Mucosa of rectum (tissue), 2 donors: ENCODE measurements at regions not wholly inside any gene's neighbourhood (a gene's known extent, or its start where the extent isn't known, plus 50 kb on each side); places are given as distances from the start of the nearest gene placed in this dataset.

ENCODE experiments used
- H3K27ac ChIP-seq, 2 donors: one replicate each; pipeline ENCODE4 v1.7.0; 2013; ENCODE audit warnings: inconsistent platforms in 2 of 2, low read depth in 2 of 2, low read length in 2 of 2
- H3K27me3 ChIP-seq, 2 donors: one replicate each; pipeline ENCODE4 v1.7.0; 2013; ENCODE audit warnings: low read length in 2 of 2; ENCODE audit not compliant: control insufficient read depth in 2 of 2, insufficient read depth in 2 of 2
- H3K36me3 ChIP-seq, 2 donors: one replicate each; pipeline ENCODE4 v1.7.0; 2013; ENCODE audit warnings: low read length in 2 of 2; ENCODE audit not compliant: control insufficient read depth in 2 of 2, insufficient read depth in 2 of 2
- H3K4me1 ChIP-seq, 2 donors: one replicate each; pipeline ENCODE4 v1.7.0; 2013; ENCODE audit warnings: low read length in 2 of 2, mild to moderate bottlenecking in 1 of 2; ENCODE audit not compliant: control insufficient read depth in 2 of 2, insufficient read depth in 2 of 2
- H3K4me3 ChIP-seq, 2 donors: one replicate each; pipeline ENCODE4 v1.7.0; 2013; ENCODE audit warnings: low read length in 2 of 2
- H3K9ac ChIP-seq, 2 donors: one replicate each; pipeline ENCODE4 v1.7.0; 2013; ENCODE audit warnings: low read length in 2 of 2, low read depth in 1 of 2, mild to moderate bottlenecking in 1 of 2
- H3K9me3 ChIP-seq, 2 donors: one replicate each; pipeline ENCODE4 v1.7.0; 2013; ENCODE audit warnings: low read length in 2 of 2; ENCODE audit not compliant: control insufficient read depth in 2 of 2
- donor health status: healthy.
- donor health status: Normal muscosa, but diverticular disease.

- Histone ChIP-seq H3K9ac (peak overlapping the region; percentile 43 to 60), H3K27me3 (peaks cover 13 to 23% of the 10 kb centered on the region in 2 donors), H3K4me3 (peak overlapping the region; percentile 6 to 56)
These were observed 299.5 kb downstream of the IRF8 start for GRCh38 chr16:86198206-86199118.

DNA sequence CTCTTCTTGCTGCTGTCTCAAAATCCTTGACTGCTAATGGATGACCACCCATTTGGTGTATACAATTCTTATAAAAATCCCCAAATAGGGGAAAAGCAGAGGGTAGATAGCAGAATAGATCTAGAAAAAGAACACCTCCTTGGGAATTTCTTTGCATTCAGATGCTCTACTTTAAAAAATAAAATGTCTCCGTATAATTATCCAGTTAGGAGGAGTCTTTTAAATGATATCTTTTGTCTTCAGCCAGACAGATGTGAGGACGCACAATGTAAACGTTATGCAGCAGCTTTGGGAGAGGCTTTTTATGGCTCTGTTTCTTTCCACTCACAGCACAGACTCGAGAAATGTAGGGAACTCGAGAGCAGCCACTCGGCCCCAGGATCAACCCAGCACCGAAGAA is 300.2 kb downstream of the IRF8 start:
- Histone ChIP-seq H3K4me1 (peaks cover 0 to 3% of the 10 kb centered on the region in 2 donors), H3K27me3 (peaks cover 13 to 23% of the 10 kb centered on the region in 2 donors), H3K27ac (peak overlapping the region; percentile 76 to 79), H3K4me3 (peak overlapping the region; percentile 15 to 43), H3K9me3 (no peaks in the 10 kb centered on the region), H3K9ac (peak overlapping the region in 1 of 2 donors; percentile 60), H3K36me3 (no peaks in the 10 kb centered on the region)

More at GRCh38 chr16:86198206-86199118, 299.5 kb downstream of the IRF8 start:
- Histone ChIP-seq H3K4me1 (peaks cover 0 to 3% of the 10 kb centered on the region in 2 donors), H3K27ac (peak overlapping the region; percentile 76 to 79), H3K36me3 (no peaks in the 10 kb centered on the region), H3K9me3 (no peaks in the 10 kb centered on the region)

DNA sequence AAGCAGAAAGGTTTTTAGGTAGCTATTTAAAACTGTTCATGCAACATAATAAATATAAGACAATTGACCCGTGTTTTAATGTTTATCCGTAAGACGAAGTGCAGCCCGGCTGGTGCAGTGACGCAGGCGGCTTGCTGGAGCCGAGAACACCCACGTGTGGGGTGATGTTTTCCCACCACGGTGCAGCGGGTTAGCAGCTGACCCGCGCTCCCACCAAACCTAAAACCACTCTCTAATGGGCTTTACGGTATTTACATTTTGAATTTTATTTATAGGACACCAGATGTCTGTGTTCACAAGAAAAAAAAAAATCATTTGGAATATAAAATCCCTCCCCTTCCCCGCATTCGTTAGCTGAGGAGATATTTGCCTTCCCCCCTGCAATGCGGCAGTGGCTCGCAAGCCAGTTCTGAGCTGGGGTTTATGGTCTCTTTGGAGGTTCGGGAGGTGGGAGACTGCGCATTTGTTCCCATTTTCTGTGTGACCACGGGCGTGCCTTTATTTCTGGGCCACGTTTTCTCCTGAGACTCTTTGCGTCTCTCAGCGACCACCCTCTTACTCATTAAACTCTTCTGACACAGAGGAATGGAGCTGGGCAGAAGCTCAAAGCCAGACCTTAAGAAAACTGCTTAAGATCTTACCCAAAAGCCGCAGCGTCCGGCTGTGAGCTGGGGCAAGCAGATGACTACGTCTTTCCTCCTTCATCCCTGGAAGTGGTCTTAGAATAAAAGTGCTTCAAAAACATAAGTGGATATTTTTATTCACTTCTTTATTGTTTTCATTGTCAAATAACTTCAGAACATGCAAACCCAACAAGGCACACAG is 301.1 kb downstream of the IRF8 start:
- Histone ChIP-seq H3K27me3 (peaks cover 13 to 19% of the 10 kb centered on the region in 2 donors), H3K4me1 (no peaks in the 10 kb centered on the region), H3K4me3 (no peak overlapping the region), H3K9me3 (no peaks in the 10 kb centered on the region), H3K9ac (peak overlapping the region; percentile 2 to 23), H3K27ac (peak overlapping the region; percentile 76 to 79), H3K36me3 (no peaks in the 10 kb centered on the region)

- Histone ChIP-seq H3K4me3 (no peak overlapping the region), H3K9ac (peak overlapping the region in 1 of 2 donors; percentile 13), H3K27ac (peak overlapping the region; percentile 76 to 79), H3K4me1 (no peaks in the 10 kb centered on the region), H3K27me3 (peaks cover 13 to 17% of the 10 kb centered on the region in 2 donors), H3K9me3 (no peaks in the 10 kb centered on the region), H3K36me3 (no peaks in the 10 kb centered on the region)
These were observed 301.8 kb downstream of the IRF8 start for GRCh38 chr16:86200722-86201121.

DNA sequence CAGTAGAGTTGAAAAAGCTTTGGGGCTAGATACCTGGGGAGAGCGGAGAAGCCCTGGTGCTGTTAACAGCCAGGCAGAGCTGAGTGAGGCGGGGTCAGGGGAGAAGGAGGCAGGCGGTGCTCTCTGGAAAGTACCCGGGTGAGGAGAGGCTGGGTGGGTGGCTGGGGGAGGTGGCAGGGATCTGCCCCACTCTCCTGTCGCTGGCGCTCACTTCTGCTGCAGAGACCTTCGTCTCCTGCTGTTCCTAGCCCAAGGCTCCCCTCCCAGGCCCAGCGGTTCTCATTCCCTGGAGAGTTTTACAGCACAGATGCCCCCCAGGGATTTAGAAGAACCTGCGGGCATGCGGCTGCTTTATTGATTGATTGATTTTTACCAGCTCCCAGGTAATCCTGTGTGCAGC is 302.8 kb downstream of the IRF8 start:
- H3K9me3 ChIP-seq = no peaks in the 10 kb centered on the region
- peak overlapping the region; percentile 76 to 79 for H3K27ac ChIP-seq
- H3K9ac ChIP-seq = no peak overlapping the region
- no peaks in the 10 kb centered on the region for H3K4me1 ChIP-seq
- peaks cover 10 to 14% of the 10 kb centered on the region in 2 donors for H3K27me3 ChIP-seq
- H3K4me3 ChIP-seq = no peak overlapping the region
- no peaks in the 10 kb centered on the region for H3K36me3 ChIP-seq

GRCh38 chr16:86202267-86202666 is 303.3 kb downstream of the IRF8 start:
- H3K9ac ChIP-seq = no peak overlapping the region
- no peaks in the 10 kb centered on the region for H3K36me3 ChIP-seq
- peak overlapping the region; percentile 56 to 79 for H3K27ac ChIP-seq
- H3K27me3 ChIP-seq = peaks cover 10 to 13% of the 10 kb centered on the region in 2 donors
- no peak overlapping the region for H3K4me3 ChIP-seq
- no peaks in the 10 kb centered on the region for H3K4me1 ChIP-seq
- no peaks in the 10 kb centered on the region for H3K9me3 ChIP-seq

DNA sequence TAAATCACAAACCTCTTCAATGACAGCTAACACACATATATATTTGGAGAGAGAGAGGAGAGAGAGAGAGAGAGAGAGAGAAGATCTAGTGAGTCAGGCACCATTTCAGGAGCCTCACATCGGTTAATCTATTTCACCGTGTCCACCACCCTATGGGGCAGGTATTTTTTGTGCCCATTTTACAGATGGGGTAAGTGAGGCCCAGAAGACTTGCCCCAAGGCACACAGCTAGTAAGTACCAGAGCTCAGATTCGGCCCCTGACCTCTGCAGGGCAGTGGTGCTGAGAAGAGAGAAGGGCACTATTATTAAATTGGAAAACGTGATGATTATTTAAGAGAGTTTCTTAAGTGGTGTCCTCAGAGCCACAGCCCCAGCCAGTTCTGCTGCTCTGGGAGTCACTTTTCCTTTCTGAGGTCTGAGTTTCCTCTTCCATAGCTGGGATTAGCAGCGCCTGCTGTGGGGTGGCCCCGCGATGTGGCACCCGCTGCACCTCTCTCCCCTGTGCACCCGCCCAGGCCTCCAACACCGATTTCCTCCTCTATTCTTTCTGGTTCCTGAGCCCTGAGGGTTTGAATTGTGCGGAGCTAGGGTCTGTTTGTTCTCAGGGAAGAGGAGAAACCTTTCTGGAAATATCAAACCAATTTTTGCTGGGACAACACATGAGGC is 303.9 kb downstream of the IRF8 start:
- Histone ChIP-seq H3K27me3 (peaks cover 10% of the 10 kb centered on the region in 2 donors), H3K9me3 (no peaks in the 10 kb centered on the region), H3K4me1 (no peaks in the 10 kb centered on the region), H3K36me3 (no peaks in the 10 kb centered on the region), H3K4me3 (no peak overlapping the region), H3K27ac (peak overlapping the region in 1 of 2 donors; percentile 79), H3K9ac (no peak overlapping the region)

GRCh38 chr16:86203557-86204275 is 304.8 kb downstream of the IRF8 start:
- H3K4me1 ChIP-seq = no peaks in the 10 kb centered on the region
- no peak overlapping the region for H3K27ac ChIP-seq
- peaks cover 2 to 4% of the 10 kb centered on the region in 2 donors for H3K27me3 ChIP-seq
- no peak overlapping the region for H3K9ac ChIP-seq
- H3K36me3 ChIP-seq = no peaks in the 10 kb centered on the region
- no peaks in the 10 kb centered on the region for H3K9me3 ChIP-seq
- no peak overlapping the region for H3K4me3 ChIP-seq

DNA sequence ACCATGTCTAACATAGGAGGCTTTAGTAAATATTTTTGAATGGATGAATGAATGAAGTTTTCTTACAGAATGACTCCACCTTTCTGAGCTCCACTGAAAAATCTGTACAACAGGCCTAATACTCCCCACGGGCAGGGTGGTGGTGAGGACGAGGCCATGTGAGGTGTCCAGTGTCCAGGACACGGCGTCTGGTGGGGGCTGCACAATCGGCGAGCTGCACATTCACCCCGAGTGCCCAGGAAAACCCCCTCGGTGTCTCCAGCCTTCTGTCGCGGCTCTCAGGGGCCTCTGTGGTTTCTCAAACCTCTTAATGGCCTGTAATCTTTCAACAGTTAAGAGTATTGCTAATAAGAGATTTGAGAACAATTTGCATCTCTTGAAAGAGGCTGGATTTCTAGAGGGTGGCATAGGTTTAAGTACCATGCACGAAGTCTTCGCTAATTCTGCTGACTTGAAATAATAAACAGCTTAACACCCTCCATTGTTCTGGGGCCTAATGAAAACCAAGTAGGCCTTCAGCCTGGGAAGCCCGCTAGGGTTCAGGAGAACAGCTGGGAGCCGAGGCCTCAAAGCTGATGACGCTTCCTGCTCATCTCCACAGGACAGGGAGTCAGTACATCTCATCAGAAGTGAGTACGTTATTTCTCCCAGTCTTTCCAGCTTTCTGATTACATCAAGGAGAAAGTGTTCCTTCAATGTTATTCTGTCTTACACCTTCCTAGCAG is 304.6 kb upstream of the FOXF1 start:
- Histone ChIP-seq H3K27ac (no peak overlapping the region), H3K9ac (no peak overlapping the region), H3K9me3 (no peaks in the 10 kb centered on the region), H3K36me3 (no peaks in the 10 kb centered on the region), H3K4me3 (no peak overlapping the region), H3K27me3 (peaks cover 0 to 2% of the 10 kb centered on the region in 2 donors), H3K4me1 (no peaks in the 10 kb centered on the region)
